Muscle of arm (tissue), 1 donor: ENCODE measurements at regions not wholly inside any gene's neighbourhood (a gene's known extent, or its start where the extent isn't known, plus 50 kb on each side); places are given as distances from the start of the nearest gene placed in this dataset.
A peak's percentile ranks its signal among the peaks of the same experiment; 100 is the strongest.

Experiments used
- DNase-seq: peaks from one replicate; pipeline ENCODE4 v3.0.0-alpha.2; 2013

DNA sequence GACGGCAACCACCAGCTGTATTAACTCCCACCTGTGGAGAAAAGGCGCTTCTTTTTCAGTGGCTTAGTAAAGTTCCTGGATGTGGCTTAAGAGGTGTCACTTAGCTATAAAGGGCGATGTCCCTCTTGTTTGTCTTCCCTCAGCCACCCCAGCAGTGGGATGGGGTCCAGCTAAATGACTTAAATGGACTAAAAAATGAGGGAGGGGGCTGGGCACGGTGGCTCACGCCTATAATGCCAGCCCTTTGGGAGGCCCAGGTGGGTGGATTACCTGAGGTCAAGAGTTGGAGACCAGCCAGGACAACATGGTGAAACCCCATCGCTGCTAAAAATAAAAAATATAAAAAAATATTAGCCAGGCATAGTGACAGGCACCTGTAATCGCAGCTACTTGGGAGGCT, 667.5 kb upstream of the RBFOX1 start:
- no peak for DNase-seq

DNA sequence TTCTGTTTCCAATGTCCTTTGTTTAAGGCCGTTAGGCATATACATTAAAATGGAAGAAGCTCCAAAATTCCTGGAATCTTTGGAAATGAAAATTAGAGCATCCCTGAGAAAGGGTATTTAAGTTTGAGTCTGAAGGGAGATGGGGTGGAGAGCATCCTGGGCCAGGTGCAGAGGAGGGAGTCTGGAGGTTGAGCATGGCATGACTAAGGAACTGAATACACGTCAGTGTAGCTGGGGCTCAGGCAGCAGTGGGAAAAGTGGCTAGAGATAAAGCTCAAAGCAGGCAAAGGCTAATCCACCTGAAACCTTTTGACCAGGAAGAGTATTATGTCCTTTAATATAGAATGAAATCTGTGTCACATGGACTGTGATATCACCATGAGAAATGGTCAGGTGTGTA, 669.0 kb upstream of the RBFOX1 start:
- DNase-seq = no peak

DNA sequence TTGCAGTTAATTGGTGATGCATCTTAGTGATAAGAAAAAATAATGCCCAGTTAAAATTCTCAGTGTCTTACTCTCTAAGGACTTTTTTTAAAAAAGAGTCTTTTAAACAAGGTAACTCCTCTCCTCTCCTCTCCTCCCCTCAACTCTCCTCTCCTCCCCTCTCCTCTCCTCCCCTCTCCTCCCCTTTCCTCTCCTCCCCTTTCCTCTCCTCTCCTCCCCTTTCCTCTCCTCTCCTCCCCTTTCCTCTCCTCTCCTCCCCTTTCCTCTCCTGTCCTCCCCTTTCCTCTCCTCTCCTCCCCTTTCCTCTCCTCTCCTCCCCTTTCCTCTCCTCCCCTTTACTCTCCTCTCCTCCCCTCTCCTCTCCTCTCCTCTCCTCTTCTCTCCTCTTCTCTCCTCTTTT, 675.9 kb upstream of the RBFOX1 start:
- no peak for DNase-seq

DNA sequence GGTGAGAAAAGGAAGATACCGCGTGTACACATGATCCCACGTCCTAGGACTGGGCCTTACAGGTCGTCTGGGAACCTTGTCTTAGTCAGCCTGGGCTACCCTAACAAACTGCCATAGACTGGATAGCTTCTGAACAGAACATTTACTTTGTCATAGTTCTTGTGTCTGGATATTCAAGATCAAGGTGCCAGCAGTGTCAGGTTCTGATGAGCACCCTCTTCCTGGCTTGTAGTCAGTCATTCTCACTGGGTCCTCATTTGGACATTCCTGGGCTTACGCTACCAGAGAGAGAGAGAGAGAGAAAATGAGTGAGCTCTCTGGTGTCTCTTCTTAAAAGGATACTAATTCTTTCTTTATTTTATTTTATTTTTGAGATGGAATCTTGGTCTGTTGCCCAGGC, 685.8 kb upstream of the RBFOX1 start:
- DNase-seq = no peak

DNA sequence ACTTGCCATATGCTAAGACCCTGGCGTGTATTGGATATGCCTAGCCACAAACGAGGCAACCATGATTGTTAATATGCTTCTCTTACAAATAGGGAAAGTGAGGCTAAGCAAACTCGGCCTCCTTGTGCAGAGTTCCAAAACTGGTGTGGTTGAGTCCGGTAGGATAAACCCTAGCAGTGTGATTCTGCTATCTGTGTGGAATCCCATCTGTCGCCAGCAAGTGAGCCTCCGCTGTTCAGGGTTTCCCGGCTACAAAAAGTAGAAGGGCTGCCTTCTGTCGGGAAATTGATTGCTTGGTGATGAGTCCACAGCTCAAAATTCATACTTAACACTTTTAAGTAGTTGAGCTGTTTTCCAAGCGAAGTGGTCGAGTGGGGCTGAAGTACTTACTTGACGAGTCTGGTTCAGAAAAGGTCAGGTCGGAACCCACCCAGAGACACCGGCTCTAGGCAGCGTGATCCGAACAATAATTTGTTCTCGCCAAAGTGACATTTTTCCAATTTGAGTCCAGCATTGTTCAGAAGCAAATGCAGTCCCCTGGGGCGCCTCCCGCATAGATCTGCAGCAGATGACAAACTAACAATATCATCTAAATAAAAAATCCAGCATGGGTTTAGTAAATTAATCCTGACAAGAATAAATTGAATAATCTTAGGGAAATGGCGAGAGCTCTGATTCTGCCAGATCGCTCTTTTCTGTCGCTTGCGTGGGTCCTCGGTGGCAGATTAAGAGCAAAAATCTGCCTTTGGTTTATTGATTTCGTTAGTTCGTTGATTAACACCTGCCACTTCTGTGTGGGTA, 686.7 kb upstream of the RBFOX1 start:
- DNase-seq = no peak

DNA sequence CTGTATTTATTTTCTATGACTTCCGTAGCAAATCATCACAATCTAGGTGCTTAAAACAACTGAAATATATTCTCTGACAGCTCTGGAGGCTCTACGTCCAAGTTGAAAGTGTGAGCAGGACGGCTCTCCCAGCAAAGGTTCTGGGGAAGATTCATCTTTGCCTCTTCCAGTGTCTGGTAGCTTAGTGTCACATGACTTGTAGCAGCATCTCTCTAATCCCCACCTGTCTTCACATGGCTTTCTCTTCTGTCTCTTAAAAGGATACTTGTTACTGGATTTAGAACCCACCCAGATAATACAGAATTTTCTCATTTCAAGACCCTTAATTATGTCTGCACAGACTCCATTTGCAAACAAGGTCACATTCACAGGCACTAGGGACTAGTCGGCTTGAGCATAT, 687.7 kb upstream of the RBFOX1 start:
- DNase-seq = no peak

DNA sequence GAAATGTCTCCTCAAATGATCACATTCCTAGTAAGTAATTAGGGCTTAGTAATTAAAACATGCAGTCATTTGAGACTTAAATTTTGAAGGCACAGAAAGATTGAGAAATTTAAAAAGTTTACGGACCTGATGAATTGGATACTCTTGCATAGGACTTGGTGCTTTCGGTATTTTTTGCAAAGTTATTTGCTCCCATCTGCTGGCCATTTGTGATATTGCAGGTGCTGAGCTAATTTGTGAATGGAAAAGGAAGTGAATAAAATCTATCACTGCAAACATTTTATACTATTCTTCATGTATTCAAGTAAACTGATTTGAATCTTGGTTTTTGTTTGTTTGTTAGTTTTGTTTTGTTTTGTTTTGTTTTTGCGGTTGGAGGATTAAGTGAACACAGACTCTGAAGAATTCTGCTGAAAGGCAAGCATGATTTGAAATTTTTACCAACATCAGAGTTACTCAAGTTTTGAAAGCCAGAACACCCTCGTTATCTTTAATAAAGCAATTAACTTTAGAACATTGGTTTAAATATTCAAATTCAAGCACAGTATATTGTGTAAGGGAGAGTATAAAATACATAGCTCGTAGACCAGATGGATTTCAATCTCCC, 689.5 kb upstream of the RBFOX1 start:
- DNase-seq = peak; percentile 53

DNA sequence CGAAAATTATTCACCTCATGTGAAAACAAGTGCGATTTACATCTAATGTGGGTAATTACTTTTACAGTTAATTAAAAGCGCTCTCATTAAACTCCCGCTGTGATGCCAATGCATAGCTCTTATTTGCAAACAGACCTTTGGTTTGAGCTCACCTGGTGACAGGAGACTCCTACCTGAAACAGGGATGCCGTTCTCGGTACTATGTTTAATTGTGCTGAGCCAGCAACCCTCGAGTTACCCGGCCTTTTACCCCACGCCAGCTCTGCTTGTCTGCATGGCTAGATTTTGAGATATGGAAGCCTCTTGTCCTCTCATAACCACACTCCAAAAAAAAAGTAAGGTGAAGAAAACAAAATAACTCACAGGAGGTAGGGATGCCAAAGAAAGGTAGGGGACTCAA, 690.4 kb upstream of the RBFOX1 start:
- no peak for DNase-seq

DNA sequence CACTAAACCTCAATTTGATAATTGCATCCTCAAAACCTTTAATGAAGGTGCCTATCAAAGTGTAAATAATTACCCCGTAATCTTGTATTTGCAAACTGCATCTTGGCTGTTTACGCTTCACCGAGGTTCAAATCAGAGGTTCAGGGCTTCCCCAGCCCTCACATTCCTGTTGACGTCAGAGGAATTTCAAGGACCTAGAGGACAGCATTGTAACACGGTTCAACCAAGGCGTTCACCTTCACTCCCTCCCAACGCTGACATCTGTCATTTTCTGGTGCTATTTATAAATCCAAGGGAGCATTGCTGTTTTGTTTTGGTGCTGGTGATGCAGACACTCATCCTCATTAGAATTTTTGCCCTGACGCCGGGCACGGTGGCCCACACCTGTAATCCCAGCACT, 691.6 kb upstream of the RBFOX1 start:
- DNase-seq = no peak

DNA sequence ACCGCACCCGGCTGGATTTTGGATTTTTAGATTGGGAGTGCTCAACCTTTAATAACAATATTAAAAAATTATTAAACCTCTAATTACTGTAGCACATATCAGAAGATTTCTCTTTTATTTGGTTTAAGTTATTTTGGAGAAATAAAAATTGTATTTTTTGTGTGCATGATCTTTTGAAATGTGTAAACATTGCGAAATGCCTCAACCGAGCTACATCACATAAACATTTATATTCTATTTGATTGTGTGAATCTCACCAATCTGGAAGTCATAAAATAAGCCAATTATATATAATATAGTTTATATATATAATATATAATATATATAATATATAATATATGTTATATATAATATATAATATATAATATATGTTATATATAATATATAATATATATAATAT, 696.2 kb upstream of the RBFOX1 start:
- no peak for DNase-seq

DNA sequence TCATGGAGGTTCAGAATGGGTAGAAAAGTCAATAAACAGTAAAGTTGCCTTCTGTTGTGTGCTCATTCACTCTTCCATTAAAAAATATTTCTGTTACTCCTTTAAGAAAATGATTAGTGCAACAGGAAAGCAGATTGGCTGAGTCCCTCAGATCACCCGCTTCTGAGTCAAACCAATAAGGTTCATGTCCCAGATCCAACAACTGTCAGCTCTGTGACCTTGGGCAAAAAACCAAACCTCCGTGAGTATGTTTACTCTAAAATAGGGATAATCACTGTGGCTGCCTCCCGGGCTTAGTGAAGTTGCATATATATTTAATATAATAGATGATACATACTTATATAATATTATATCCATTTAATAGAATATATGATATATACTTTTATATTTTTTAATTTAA, 698.5 kb upstream of the RBFOX1 start:
- DNase-seq = no peak

DNA sequence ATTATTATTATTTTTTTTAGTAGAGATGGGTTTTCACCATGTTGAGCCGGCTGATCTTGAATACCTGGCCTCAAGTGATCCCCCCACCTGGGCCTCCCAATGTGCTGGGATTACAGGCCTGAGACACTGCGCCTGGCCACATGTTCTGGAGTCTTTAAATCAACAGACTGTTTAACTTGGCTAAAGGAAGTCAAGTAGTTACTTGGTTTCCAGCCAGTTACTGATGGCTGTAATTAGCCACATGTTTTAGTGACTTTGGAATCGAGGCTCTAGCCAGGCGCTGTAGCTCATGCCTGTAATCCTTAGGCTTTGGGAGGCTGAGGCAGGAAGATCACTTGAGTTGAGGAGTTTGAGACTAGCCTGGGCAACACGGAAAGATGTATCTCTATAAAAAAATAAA, 699.2 kb upstream of the RBFOX1 start:
- DNase-seq = no peak

DNA sequence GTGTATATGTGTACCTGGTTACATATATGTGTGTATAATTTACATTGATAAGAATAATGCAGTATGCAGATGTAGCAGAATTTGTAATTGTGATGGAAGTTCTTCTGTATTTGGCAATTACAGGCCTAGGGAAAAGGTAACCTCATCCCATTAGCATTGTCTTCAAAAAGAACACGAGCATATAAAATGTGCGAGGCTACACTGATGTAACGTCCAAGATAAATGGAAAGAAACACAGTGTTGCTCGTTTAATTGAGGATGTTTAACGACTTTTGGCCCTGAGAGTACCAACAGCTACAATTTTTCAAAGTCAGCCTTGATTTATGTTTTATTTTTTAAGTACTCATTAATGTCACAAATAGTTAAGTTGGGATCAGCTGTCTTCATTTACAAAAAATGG, 703.5 kb upstream of the RBFOX1 start:
- DNase-seq = no peak

DNA sequence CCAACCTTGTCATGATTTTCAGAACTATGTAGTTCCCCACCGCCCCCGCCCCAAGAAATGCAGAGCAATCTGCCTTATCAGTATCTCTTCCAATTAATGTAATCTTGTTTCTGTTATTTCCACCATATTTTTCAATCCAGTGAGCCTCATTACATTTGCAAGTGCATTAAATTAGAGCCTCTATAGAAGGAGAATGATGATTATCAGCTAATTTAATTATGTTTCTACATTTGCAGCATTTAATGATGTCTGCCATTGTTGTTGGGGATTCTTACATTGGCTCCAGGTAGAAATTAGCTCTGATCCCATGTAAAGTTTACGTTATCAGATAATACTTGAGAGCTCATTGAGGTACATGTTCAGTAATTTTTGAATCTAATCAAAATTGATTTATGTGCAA, 707.0 kb upstream of the RBFOX1 start:
- no peak for DNase-seq

DNA sequence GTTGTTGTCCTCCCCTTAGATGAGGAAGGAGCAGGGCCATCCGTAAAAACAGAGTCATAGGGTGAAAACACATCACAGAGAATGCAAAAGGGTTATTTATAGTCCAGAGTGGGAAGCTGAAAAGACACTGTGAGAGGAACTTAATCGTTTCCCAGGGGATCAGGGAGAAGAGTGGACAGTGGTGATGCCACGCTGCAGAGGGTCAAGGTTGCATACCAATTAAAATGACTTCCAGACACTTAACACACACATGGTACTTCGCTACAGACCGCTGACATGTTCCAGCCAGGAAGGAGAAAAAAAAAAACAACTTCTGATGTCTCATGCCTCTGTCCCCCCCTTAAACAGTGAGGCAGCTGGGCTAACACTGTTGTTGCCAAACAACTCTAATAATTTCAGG, 713.8 kb upstream of the RBFOX1 start:
- DNase-seq = no peak

DNA sequence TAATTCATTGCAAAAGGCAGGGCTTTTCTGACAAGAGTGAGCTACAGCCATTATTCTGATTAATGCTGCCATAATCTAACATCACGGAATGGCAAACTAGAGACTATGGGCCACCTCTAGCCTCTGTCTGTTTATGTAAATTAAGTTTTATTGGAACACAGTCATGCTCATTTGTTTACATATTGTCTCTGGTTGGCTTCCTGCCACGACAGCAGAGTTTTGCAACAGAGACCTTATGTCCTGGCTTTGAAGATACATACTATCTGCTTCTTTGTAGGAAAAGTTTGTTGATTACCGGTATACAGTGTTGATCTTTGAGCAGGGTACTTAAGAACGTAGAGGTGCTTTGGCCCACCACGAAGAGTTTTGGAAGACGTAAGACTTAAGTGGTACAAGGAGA, 715.9 kb upstream of the RBFOX1 start:
- DNase-seq = no peak

DNA sequence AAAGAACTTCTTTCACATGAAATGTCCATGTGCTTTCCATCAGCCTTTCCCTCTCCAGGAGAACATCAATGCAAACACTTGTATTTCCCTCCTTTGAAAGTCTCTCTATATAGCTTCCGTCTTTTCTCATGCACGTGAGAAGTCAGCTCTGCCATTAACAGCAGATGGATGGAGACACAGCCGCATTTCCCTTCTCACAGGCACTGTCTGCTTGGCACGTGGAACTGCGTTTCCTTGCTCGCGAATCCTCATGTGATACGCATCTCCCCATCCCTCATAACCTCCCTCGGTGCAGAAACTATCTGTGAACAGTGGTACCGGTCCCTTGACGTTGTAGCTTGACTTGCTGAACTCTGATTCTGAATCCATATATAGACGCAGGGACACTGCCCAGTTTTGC, 717.0 kb upstream of the RBFOX1 start:
- no peak for DNase-seq

DNA sequence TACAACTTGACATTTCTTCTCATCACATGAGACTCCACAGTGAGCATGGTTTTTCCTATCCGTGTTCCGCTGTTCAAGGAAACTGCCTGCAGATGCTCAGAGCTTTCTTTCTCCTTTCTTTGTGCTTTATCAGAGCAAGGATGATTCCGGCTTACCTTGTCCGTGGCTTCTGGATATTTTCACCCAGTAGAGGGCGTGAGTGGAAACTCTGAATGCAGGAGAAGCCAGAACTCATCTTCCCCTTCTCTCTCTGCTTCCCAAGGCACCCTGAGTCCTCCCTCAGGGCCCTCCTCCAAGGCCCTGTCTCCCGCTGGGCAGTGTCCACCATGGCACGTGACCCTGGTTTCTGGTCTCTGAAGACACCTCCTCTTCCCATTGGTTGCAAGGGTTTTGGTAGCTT, 721.1 kb upstream of the RBFOX1 start:
- DNase-seq = no peak

DNA sequence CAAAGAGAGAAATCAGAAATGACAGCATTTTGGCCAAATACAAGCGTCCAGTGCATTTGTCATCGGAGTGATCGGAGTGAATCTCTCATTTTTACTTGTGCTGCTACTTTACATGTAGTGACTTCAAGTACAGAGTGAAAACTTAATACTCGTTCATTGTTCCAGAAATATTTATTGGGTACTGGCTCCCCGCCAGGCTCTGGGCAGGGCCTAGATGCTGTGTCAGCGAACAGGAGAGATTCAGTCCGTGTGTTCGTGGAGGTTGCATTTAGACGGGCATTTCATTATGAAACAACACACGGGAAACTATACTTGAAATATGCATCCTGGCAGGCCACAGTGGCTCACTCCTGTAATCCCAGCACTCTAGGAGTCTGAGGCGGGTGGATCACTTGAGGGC, 727.2 kb upstream of the RBFOX1 start:
- DNase-seq = no peak

DNA sequence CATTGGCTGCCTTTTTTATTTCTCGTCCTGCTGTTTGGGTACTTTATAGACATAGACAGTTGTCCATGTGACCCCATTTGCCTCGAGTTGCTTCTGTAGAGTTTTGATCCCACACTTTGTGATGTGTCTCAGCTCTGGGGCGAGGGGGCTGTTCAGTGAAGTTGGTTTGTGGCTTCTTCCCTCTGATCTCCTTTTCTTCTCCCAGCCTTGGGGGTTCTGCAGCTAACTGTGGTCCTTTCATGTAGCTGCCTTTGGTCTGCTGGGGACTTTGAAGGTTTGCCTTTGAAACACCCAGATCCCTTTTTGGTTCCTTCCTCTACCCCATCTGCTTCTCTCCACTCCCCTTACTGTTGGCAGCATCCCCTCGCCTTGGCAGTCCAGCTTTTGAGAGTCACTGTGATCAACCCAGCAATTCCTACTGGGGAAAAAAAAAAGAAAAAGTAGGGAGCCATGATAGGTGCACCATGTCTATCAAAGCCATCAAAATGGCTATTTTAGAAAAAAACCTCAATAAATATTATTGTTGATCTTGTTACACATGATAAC, 728.8 kb upstream of the RBFOX1 start:
- no peak for DNase-seq

DNA sequence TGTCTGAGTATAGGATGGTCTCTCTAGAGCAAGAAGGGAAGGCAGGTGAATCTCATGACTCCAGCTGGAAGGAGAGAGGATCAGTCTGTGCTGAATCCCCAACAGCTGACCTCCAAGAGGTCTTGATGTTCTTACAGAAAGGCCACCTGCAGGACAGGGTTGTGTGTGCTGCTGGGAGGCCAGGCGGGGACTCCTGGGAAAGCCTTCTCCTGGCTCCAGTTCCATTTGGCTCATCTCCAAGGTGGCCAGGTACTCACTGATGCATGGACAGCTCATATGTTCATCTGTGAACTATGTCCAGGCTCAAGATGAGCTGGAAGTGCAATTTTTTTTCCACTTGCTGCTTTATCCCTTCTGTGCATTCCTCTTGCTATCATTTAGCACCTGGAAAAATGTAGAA, 730.2 kb upstream of the RBFOX1 start:
- DNase-seq = no peak

DNA sequence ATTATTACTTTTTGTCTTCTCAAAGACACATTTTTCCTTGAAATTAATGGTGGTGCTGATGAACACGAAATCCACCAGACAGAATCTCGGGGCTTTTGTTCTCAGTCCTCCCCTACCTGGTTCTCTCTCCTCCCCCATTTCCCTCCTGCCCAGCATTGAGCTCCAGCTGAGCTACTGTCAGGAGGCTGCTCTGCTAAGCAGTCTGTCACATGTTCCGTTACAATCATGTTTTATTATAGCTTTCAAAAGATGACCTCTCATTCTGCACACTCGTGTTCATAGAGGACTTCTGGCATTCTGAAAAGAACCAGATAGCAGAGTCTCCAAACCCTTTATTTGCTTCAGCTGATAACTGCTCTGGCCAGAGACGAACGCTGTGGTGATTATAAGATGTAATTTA, 732.5 kb upstream of the RBFOX1 start:
- DNase-seq = no peak

DNA sequence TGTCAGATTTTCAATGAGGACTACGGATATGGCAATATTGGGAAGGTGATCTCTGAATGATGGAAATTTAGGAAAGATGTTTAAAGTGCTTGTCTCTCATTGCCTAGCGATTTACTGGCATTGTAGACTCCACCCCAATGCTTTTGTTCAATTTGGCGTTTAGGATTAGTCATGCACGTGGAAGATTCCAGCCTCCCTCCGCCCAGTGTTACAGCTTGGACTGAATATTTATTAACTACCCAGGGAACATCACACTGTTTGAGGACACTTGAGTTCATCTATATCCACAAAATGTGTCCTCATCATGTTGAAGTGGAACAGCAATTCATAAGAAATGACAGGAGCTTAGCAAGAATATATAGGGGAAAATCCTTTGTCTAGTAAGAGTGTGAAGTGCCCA, 738.8 kb upstream of the RBFOX1 start:
- DNase-seq = no peak

DNA sequence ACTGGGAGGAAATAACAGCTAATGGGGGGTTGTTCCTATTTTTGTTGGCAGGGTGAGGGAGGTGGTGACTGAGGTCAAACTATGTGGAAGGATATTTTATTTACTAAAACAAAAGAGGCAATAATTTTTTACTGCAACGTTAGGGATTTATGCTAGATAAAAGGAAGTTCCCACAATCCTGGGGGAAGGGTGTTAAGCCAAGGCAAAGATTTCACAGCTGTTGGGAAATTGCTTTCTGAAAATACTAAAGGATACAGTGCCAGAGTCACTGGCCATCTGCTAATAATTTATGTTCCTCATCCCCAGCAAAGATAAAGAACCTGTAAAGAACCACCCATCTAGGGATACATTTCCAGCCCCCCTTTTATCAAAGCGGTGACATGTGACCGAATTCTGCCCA, 756.0 kb upstream of the RBFOX1 start:
- DNase-seq = no peak
